Endothelial cell of umbilical vein (primary cell): ENCODE measurements at regions not wholly inside any gene's neighbourhood (a gene's known extent, or its start where the extent isn't known, plus 50 kb on each side); places are given as distances from the start of the nearest gene placed in this dataset.

Experiments
- CTCF ChIP-seq, 2 donors: IDR thresholded peaks; 1 replicate in 1 of 2; 2 replicates in 1 of 2; pipeline ENCODE4 v1.5.1; 2011; ENCODE audit warnings: low read length in 2 of 2, mild to moderate bottlenecking in 2 of 2, moderate library complexity in 2 of 2, control low read depth in 1 of 2, inconsistent platforms in 1 of 2, low read depth in 1 of 2; ENCODE audit not compliant: insufficient read depth in 1 of 2; ENCODE audit errors: extremely low read depth in 1 of 2
- EZH2 ChIP-seq: IDR thresholded peaks from 2 replicates; pipeline ENCODE4 v1.6.1; 2012; ENCODE audit warnings: borderline replicate concordance, low read depth, mild to moderate bottlenecking, moderate library complexity, low read length, inconsistent platforms; ENCODE audit not compliant: severe bottlenecking
- MAX ChIP-seq: IDR thresholded peaks from 2 replicates; pipeline ENCODE4 v1.6.1; 2011; ENCODE audit not compliant: insufficient read depth, insufficient read length
- POLR2A ChIP-seq: IDR thresholded peaks from 2 replicates; pipeline ENCODE4 v1.6.1; 2012; ENCODE audit warnings: low read depth, mild to moderate bottlenecking, control low read depth, low read length
- POLR2AphosphoS5 ChIP-seq: IDR thresholded peaks from 2 replicates; pipeline ENCODE4 v1.6.1; 2012; ENCODE audit warnings: low read depth, mild to moderate bottlenecking, control low read depth, low read length, moderate library complexity; ENCODE audit not compliant: insufficient read depth

- TF ChIP-seq CTCF (IDR thresholded peaks at IDR 0.05; ENCODE audit: extremely low read depth in 1 of 2, insufficient read depth in 1 of 2, low read depth in 1 of 2, low read length in 2 of 2) (no peak), POLR2A (no peak), MAX (no peak), POLR2AphosphoS5 (no peak), EZH2 (no peak)
Observed at GRCh38 chr5:58358501-58359178, 101.2 kb downstream of the PLK2 start.
